ENCODE measurements at regions not wholly inside any gene's neighbourhood (a gene's known extent, or its start where the extent isn't known, plus 50 kb on each side); places are given as distances from the start of the nearest gene placed in this dataset.

DNA sequence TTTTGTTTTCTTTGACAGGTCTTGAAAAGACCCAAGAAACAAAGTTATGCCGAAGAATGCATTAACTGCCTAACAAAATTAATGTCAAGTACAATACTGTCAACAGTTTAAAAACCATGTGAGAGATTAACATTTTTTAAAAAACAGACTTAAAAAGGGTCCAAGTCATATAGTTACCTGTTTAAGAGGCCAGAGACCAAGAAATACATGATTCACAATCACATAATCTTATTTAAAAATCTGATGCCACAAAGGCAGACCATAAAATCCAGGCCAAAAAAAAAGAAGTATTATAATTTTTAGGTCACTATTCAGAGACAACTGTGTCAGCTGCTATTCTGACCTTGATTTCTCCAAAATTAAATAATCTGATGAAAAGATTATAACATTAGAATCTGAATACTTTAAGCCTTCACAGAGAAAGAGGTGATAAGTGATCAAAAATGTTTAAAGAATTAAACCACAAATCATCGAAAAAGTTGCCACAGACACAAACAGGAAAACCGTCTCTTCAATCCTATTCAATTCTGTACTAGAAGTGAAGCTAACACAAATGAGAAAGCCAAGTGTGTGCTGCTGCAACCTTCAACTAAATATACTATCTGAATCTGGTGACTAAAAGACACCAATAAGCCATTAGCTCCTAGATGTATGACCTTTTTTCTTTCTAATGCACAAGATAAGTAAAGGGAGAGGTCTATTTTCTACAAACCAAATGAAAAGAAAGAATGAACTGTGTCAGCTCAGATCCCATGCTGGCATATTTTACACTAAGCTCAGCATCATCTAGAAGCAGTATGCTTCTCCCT, 286.0 kb downstream of the ZEB2 start:
- no peak for TF ChIP-seq CTCF (IDR thresholded peaks at IDR 0.05)
- DNase-seq, result no peak
- Histone ChIP-seq H3K27ac (no peak overlapping the region), H3K4me3 (no peak overlapping the region), H3K4me1 (no peaks in the 10 kb centered on the region), H3K9me3 (no peaks in the 10 kb centered on the region), H3K9ac (ENCODE audit: low read depth in 2 of 2, low read length in 2 of 2) (no peak overlapping the region), H3K36me3 (no peaks in the 10 kb centered on the region), H3K27me3 (no peaks in the 10 kb centered on the region)
- intact Hi-C loops (cut with DNase I), result no loop called here

DNA sequence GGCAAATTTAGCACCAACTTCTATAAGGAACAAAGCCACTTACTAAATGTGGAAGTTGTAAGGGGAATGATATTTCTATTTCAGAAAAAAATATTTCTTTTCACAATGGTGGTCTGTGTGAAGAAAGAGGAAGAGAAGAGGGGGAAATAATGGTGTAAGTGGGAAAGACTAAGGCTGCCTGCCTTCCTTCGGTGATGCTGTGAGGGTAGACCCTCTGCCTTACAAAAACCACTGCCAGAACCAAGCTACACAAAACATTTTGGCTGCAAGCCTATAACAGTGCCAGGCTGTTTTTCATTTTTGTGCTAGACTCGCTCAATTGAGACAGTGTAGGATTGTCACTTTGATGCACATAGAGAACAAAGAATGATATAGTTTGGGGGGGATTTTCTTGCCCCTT, 286.6 kb downstream of the ZEB2 start:
- Histone ChIP-seq H3K36me3 (no peaks in the 10 kb centered on the region), H3K27ac (no peak overlapping the region), H3K9ac (ENCODE audit: low read depth in 2 of 2, low read length in 2 of 2) (no peak overlapping the region), H3K4me3 (no peak overlapping the region), H3K27me3 (no peaks in the 10 kb centered on the region), H3K4me1 (no peaks in the 10 kb centered on the region), H3K9me3 (no peaks in the 10 kb centered on the region)
- intact Hi-C loops (cut with DNase I), result no loop called here
- TF ChIP-seq CTCF (IDR thresholded peaks at IDR 0.05), result no peak
- DNase-seq, result no peak

- Histone ChIP-seq H3K27ac (no peak overlapping the region), H3K4me3 (no peak overlapping the region), H3K9ac (ENCODE audit: low read depth in 2 of 2, low read length in 2 of 2) (no peak overlapping the region), H3K9me3 (no peaks in the 10 kb centered on the region), H3K27me3 (no peaks in the 10 kb centered on the region), H3K36me3 (no peaks in the 10 kb centered on the region), H3K4me1 (no peaks in the 10 kb centered on the region)
- intact Hi-C loops (cut with DNase I), result no loop called here
- no peak for DNase-seq
- TF ChIP-seq CTCF (IDR thresholded peaks at IDR 0.05), result no peak
These were observed 289.4 kb downstream of the ZEB2 start for GRCh38 chr2:144230448-144231085.

DNA sequence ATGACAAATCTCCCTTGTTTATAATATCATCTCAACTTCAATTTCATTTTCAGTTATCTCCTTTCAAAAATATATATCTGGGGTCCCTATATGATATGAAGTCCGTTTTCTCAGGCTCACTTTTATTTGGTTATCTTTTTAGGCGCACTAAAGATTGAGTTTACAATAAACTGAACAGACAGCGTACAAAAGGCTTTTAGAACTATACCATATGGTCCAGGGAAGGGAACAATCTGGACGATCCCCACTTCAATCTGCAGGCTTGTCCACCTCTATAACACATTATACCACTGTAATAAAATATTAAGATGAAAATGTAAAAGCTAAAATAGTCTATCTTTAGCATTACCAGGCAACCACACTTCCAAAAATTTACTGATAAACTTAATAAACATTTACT, 289.9 kb downstream of the ZEB2 start:
- no peak overlapping the region for H3K9ac ChIP-seq (ENCODE audit: low read depth in 2 of 2, low read length in 2 of 2)
- no peak overlapping the region for H3K27ac ChIP-seq
- no peak overlapping the region for H3K4me3 ChIP-seq
- no peaks in the 10 kb centered on the region for H3K27me3 ChIP-seq
- no peaks in the 10 kb centered on the region for H3K9me3 ChIP-seq
- intact Hi-C loops (cut with DNase I), result no loop called here
- no peaks in the 10 kb centered on the region for H3K4me1 ChIP-seq
- no peak for TF ChIP-seq CTCF (IDR thresholded peaks at IDR 0.05)
- no peaks in the 10 kb centered on the region for H3K36me3 ChIP-seq
- DNase-seq, result no peak

DNA sequence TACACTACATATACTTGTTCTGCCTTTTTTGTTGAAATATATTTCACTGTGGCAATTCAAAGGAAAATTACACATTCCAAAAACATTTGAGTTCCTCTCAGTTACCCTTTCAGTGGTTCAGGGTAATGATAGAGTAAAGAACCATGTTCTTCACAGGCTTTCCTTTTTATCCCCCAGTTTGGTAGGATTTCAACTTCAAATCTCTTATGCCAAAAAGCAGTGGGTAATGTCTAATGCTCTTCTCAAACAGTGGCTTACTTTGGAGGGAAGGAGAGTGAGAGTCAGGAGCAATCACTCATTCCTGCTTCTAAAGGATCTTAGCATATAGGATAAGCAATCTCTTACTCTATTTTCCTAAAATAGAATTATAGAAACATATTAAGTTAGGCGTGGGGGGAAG, 290.6 kb downstream of the ZEB2 start:
- DNase-seq, result no peak
- no peaks in the 10 kb centered on the region for H3K27me3 ChIP-seq
- H3K36me3 ChIP-seq, result no peaks in the 10 kb centered on the region
- no peaks in the 10 kb centered on the region for H3K4me1 ChIP-seq
- intact Hi-C loops (cut with DNase I), result no loop called here
- H3K27ac ChIP-seq, result no peak overlapping the region
- TF ChIP-seq CTCF (IDR thresholded peaks at IDR 0.05), result no peak
- no peak overlapping the region for H3K4me3 ChIP-seq
- no peaks in the 10 kb centered on the region for H3K9me3 ChIP-seq
- no peak overlapping the region for H3K9ac ChIP-seq (ENCODE audit: low read depth in 2 of 2, low read length in 2 of 2)
